Heart left ventricle (tissue), 13 donors: ENCODE measurements at regions not wholly inside any gene's neighbourhood (a gene's known extent, or its start where the extent isn't known, plus 50 kb on each side); places are given as distances from the start of the nearest gene placed in this dataset.

Experiments
- CTCF ChIP-seq, 12 donors: fragments of 200-600 bp; sonication (generic) in 4 of 12; IDR thresholded peaks; one replicate each; pipeline versions ENCODE4 v1.5.0 to v1.8.0; 2018 to 2022; ENCODE audit warnings: antibody characterized with exemption in 12 of 12, mild to moderate bottlenecking in 5 of 12
- POLR2A ChIP-seq, 2 donors: fragments of 450-650 bp; IDR thresholded peaks; one replicate each; pipeline ENCODE4 v1.6.1; 2017; ENCODE audit warnings: antibody characterized with exemption in 2 of 2, mild to moderate bottlenecking in 2 of 2, moderate library complexity in 2 of 2
- donor health status: ischemic (EF 13 %, LVEDD 7.1; RV severe dilation, severe dysfunction).
- donor health status: DM: no; HTN: yes; CAD: no.
- donor health status: DM: no; HTN: no; CAD: no.
- donor health status: ischemic (EF 25% LVEDD 6.9; RV normal size, moderate dysfunction).
- donor health status: ischemic (EF 25% LVEDD 5.7; RV mildly dilated, moderate dysfunction).
- donor health status: ischemic (EF 35%, LVEDD 5.7; RV mildly dilated, moderate dysfunction).
- donor health status: nonischemic (EF 11% LVEDD 7.7; RV severe dilation, severe dysfunction).
- donor health status: DM: yes; HTN: yes; CAD: no.
- donor health status: PGD.
- donor health status: ischemic (EF 29% LVEDD 5.4; RV normal size, mild dysfunction).
- donor health status: nonischemic (EF 23%, LVEDD 6.1; RV moderate dilation, normal function).

- no peak for TF ChIP-seq POLR2A (IDR thresholded peaks at IDR 0.05)
- TF ChIP-seq CTCF (IDR thresholded peaks at IDR 0.05), result no peak
Measured at GRCh38 chr12:78725951-78726580, 138.5 kb upstream of the SYT1 start.
